Heart right ventricle (tissue), 16 donors: ENCODE measurements at regions not wholly inside any gene's neighbourhood (a gene's known extent, or its start where the extent isn't known, plus 50 kb on each side); places are given as distances from the start of the nearest gene placed in this dataset.

Experiments
- ATAC-seq, 8 donors: fragments of 200-7000 bp; cut with Tn5 transposase; one replicate each; pipeline ENCODE4 v1.9.1; 2020; ENCODE audit warnings: mild to moderate bottlenecking in 8 of 8, moderate library complexity in 8 of 8, moderate number of reproducible peaks in 1 of 8
- DNase-seq, 2 donors: peaks; one replicate each; pipeline ENCODE4 v3.0.0-alpha.2; 2020
- H3K27ac ChIP-seq, 10 donors: fragments of 200-600 bp; sonication (generic) in 2 of 10; one replicate each; pipeline versions ENCODE4 v1.5.0 to v1.8.0; 2020 to 2022; ENCODE audit warnings: mild to moderate bottlenecking in 3 of 10
- H3K27me3 ChIP-seq, 7 donors: fragments of 200-600 bp; one replicate each; pipeline ENCODE4 v1.8.0; 2021 to 2022; ENCODE audit warnings: mild to moderate bottlenecking in 2 of 7
- H3K36me3 ChIP-seq, 9 donors: fragments of 200-600 bp; sonication (generic) in 1 of 9; one replicate each; pipeline versions ENCODE4 v1.5.0 to v1.8.0; 2020 to 2022; ENCODE audit warnings: mild to moderate bottlenecking in 2 of 9
- H3K4me1 ChIP-seq, 9 donors: fragments of 200-600 bp; sonication (generic) in 1 of 9; one replicate each; pipeline versions ENCODE4 v1.5.0 to v1.8.0; 2020 to 2022; ENCODE audit warnings: mild to moderate bottlenecking in 4 of 9
- H3K4me3 ChIP-seq, 10 donors: fragments of 200-600 bp; sonication (generic) in 2 of 10; one replicate each; pipeline versions ENCODE4 v1.5.0 to v1.8.0; 2020 to 2022; ENCODE audit warnings: mild to moderate bottlenecking in 7 of 10, moderate library complexity in 2 of 10
- H3K9me3 ChIP-seq, 11 donors: fragments of 200-600 bp in 10 of 11; sonication (generic) in 2 of 11; one replicate each; pipeline versions ENCODE4 v1.5.0 to v1.8.0; 2013 to 2022; ENCODE audit warnings: mild to moderate bottlenecking in 2 of 11, control low read depth in 1 of 11, moderate library complexity in 1 of 11
- CTCF ChIP-seq, 9 donors: fragments of 200-600 bp; sonication (generic) in 2 of 9; IDR thresholded peaks; one replicate each; pipeline versions ENCODE4 v1.5.0 to v1.8.0; 2021 to 2022; ENCODE audit warnings: antibody characterized with exemption in 9 of 9, mild to moderate bottlenecking in 5 of 9, moderate library complexity in 1 of 9
- WGBS, 2 donors: extraction: QIAGEN DNeasy Blood & Tissue Kit; methylation state at CpG; one replicate each; pipeline ENCODE4 v1.1.7; 2013; ENCODE audit warnings: inconsistent platforms in 1 of 2; 5-methylcytosine and 5-hydroxymethylcytosine counted together
- intact Hi-C, 10 donors: fragments of 100-400 bp; cut with DNase I; formaldehyde crosslinking; loops; one replicate each; pipeline versions ENCODE4 v1.11.1 to v1.14.2; 2022
- donor health status: Arrhythmogenic right ventricular cardiomyopathy.
- donor health status: ischemic (EF 13 %, LVEDD 7.1; RV severe dilation, severe dysfunction).
- donor health status: healthy with polysubstance abuse.
- donor health status: DM: no; HTN: yes; CAD: no.
- donor health status: DM: no; HTN: no; CAD: no.
- donor health status: ischemic (EF 25% LVEDD 6.9; RV normal size, moderate dysfunction).
- donor health status: ischemic (EF 25% LVEDD 5.7; RV mildly dilated, moderate dysfunction).
- donor health status: healthy.
- donor health status: DM: yes; HTN: yes; CAD: no.
- donor health status: Ischemic cardiomyopathy.
- donor health status: ischemic (EF 35%, LVEDD 5.7; RV mildly dilated, moderate dysfunction).
- donor health status: nonischemic (EF 11% LVEDD 7.7; RV severe dilation, severe dysfunction).
- donor health status: DM: yes; HTN: yes; CAD: no.
- donor health status: PGD.
- donor health status: ischemic (EF 29% LVEDD 5.4; RV normal size, mild dysfunction).
- donor health status: nonischemic (EF 23%, LVEDD 6.1; RV moderate dilation, normal function).

GRCh38 chr4:96094183-96094582 is 254.3 kb downstream of the PDHA2 start:
- H3K4me1 ChIP-seq, result no peaks in the 10 kb centered on the region
- DNase-seq (no peak), ATAC-seq (no peak)
- H3K27me3 ChIP-seq, result no peaks in the 10 kb centered on the region
- intact Hi-C loops, result no loop called here
- no peak overlapping the region for H3K27ac ChIP-seq
- 89% methylated on average over 5 of the region's 5 CpGs for WGBS, 2 donors
- H3K9me3 ChIP-seq, result peaks cover 0 to 6% (median 0%) of the 10 kb centered on the region in 11 donors
- no peak for TF ChIP-seq CTCF (IDR thresholded peaks at IDR 0.05)
- H3K36me3 ChIP-seq, result no peaks in the 10 kb centered on the region
- H3K4me3 ChIP-seq, result no peak overlapping the region

- DNase-seq (no peak), ATAC-seq (no peak)
- H3K9me3 ChIP-seq, result peaks cover 0 to 9% (median 0%) of the 10 kb centered on the region in 11 donors
- no peak for TF ChIP-seq CTCF (IDR thresholded peaks at IDR 0.05)
- H3K27me3 ChIP-seq, result no peaks in the 10 kb centered on the region
- H3K36me3 ChIP-seq, result no peaks in the 10 kb centered on the region
- no peaks in the 10 kb centered on the region for H3K4me1 ChIP-seq
- 77 to 80% methylated on average over 7 of the region's 7 CpGs for WGBS, 2 donors
- intact Hi-C loops, result no loop called here
- H3K27ac ChIP-seq, result no peak overlapping the region
- H3K4me3 ChIP-seq, result no peak overlapping the region
Observed at GRCh38 chr4:96097040-96097607, 257.2 kb downstream of the PDHA2 start.

- 73 to 87% methylated on average over 1 of the region's 1 CpG for WGBS, 2 donors
- DNase-seq (no peak), ATAC-seq (no peak)
- no peak for TF ChIP-seq CTCF (IDR thresholded peaks at IDR 0.05)
- Histone ChIP-seq H3K27ac (no peak overlapping the region), H3K9me3 (peaks cover 0 to 9% (median 0%) of the 10 kb centered on the region in 11 donors), H3K36me3 (no peaks in the 10 kb centered on the region), H3K4me1 (peaks cover 0 to under 1% (median 0%) of the 10 kb centered on the region in 9 donors), H3K4me3 (no peak overlapping the region), H3K27me3 (no peaks in the 10 kb centered on the region)
- intact Hi-C loops, result no loop called here
Observed at GRCh38 chr4:96097693-96098092, 257.8 kb downstream of the PDHA2 start.

GRCh38 chr4:96099031-96099430 is 259.1 kb downstream of the PDHA2 start:
- Histone ChIP-seq H3K9me3 (peaks cover 0 to 9% (median 0%) of the 10 kb centered on the region in 11 donors), H3K27ac (no peak overlapping the region), H3K4me1 (peaks cover 0 to 8% (median 0%) of the 10 kb centered on the region in 9 donors), H3K36me3 (no peaks in the 10 kb centered on the region), H3K27me3 (no peaks in the 10 kb centered on the region), H3K4me3 (no peak overlapping the region)
- ATAC-seq, result peak in 2 of 8 donors; percentile 26 to 65
- WGBS, 2 donors, result 52 to 58% methylated on average over 1 of the region's 1 CpG
- DNase-seq, result no peak
- TF ChIP-seq CTCF (IDR thresholded peaks at IDR 0.05), result no peak
- intact Hi-C loops, result no loop called here
